BE2C (cell line): ENCODE measurements at regions not wholly inside any gene's neighbourhood (a gene's known extent, or its start where the extent isn't known, plus 50 kb on each side); places are given as distances from the start of the nearest gene placed in this dataset.
"Not testable (repeated sequence)": the region's sequence is repeated elsewhere in the genome, so short reads cannot be mapped to it uniquely, and the experiment has no call there.

Experiments used
- DNase-seq: peaks from one replicate; pipeline ENCODE4 v3.0.0-alpha.2; 2020
- H3K27me3 ChIP-seq: fragments of 250-450 bp; sonication (Bioruptor Pico); 2 replicates; pipeline ENCODE4 v1.5.1; 2020; ENCODE audit warnings: mild to moderate bottlenecking
- H3K36me3 ChIP-seq: fragments of 250-450 bp; sonication (Bioruptor Pico); 2 replicates; pipeline ENCODE4 v1.5.1; 2020; ENCODE audit warnings: mild to moderate bottlenecking
- H3K4me1 ChIP-seq: fragments of 250-450 bp; sonication (Bioruptor Pico); 2 replicates; pipeline ENCODE4 v1.5.1; 2020
- H3K4me3 ChIP-seq: 2 replicates; pipeline ENCODE4 v1.5.1; 2011; ENCODE audit warnings: low read depth, low read length
- H3K9me3 ChIP-seq: fragments of 250-450 bp; sonication (Bioruptor Pico); 2 replicates; pipeline ENCODE4 v1.5.1; 2020
- TF ChIP-seq, protein P1 (sequence below): IDR thresholded peaks from 2 replicates; pipeline ENCODE4 v1.5.1; 2012; ENCODE audit warnings: mild to moderate bottlenecking, low read depth, low read length

DNA sequence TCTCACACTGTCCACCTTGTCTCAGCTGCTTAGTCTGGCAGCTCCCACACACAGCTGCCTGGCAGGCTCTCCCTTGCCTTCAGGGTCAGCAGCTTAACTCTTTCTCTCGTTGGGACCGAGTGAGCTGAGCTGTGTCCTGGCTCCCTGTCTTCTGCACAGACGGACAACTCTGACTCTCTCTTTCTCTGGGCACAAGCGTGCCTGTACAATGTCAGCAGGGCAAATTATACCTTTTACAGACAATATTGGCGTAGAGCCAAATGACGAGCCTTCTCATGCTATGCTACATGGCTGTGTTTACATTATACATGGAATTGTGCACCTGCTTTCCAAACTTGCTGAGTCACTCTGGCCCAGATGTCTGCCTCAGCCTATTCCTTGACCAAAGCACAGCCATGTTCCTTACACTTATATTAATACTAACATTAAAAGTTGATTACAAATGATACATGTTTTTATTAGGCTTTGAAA lies 188.6 kb downstream of the CYLC2 start:
- H3K4me3 ChIP-seq: peak overlapping the region; percentile 28
- no peaks in the 10 kb centered on the region for H3K9me3 ChIP-seq
- DNase-seq: peak; percentile 88
- no peaks in the 10 kb centered on the region for H3K27me3 ChIP-seq
- H3K4me1 ChIP-seq: peaks cover 6% of the 10 kb centered on the region
- TF ChIP-seq, protein P1, sequence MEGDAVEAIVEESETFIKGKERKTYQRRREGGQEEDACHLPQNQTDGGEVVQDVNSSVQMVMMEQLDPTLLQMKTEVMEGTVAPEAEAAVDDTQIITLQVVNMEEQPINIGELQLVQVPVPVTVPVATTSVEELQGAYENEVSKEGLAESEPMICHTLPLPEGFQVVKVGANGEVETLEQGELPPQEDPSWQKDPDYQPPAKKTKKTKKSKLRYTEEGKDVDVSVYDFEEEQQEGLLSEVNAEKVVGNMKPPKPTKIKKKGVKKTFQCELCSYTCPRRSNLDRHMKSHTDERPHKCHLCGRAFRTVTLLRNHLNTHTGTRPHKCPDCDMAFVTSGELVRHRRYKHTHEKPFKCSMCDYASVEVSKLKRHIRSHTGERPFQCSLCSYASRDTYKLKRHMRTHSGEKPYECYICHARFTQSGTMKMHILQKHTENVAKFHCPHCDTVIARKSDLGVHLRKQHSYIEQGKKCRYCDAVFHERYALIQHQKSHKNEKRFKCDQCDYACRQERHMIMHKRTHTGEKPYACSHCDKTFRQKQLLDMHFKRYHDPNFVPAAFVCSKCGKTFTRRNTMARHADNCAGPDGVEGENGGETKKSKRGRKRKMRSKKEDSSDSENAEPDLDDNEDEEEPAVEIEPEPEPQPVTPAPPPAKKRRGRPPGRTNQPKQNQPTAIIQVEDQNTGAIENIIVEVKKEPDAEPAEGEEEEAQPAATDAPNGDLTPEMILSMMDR: no peak
- H3K36me3 ChIP-seq: no peaks in the 10 kb centered on the region

DNA sequence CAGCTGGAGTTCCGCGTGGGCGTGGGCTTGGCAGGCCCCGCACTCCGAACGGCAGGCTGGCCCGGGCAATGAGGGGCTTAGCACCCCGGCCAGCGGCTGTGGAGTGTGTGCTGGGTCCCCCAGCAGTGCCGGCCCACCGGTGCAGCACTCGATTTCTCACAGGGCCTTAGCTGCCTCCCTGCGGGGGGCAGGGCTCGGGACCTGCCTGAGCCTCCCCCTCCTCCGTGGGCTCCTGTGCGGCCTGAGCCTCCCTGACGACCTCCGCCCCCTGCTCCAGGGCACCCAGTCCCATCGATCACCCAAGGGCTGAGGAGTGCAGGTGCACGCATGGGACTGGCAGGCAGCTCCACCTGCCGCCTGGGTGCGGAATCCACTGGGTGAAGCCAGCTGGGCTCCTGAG lies 191.8 kb downstream of the CYLC2 start:
- Histone ChIP-seq H3K9me3 (no peaks in the 10 kb centered on the region), H3K4me3 (no peak overlapping the region), H3K36me3 (no peaks in the 10 kb centered on the region), H3K27me3 (no peaks in the 10 kb centered on the region), H3K4me1 (peaks cover 15% of the 10 kb centered on the region)
- no peak for DNase-seq
- TF ChIP-seq, protein P1: no peak

DNA sequence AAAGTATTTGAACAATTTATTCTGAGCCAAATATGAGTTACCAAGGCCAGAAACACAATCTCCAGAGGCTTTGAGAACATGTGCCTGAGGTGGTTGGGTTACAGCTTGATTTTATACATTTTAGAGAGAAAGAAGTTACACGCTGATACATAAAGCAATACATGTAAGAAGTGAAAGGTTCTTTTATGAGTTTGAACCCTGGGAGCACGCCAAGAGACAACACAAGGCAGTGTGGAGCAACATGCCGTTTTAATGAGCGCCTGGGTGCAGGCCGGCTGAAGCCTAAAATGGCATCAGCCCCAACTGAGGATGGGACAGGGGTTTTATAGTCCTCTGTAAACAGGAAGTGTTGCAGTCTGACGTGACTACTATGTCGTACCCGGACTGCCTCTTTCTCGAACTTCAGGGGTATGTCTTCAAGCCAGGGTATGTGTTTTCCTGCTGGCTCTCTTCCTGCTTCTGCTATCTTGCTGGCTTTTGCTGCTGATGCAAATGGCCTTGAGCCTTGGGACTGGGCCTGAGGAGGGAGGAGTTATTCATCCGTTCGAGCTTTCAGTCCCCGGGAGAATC lies 193.7 kb downstream of the CYLC2 start:
- no peaks in the 10 kb centered on the region for H3K27me3 ChIP-seq
- no peak for DNase-seq

DNA sequence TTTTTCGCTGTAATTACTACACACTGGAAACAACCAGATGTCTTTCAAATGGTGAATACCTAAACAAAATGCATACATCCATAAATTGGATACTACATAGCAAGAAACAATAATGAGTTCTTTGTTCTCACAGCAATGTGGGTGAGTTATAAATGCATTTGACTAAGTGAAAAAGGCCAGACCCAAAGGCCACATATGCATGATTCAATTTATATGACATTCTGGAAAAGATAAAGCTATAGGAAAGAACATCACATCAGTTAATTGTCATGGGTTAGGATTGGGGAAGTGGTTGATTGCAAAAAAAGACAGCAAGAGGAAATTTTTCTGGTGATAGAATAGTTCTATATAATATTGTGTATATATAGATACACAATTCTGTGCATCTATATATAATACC lies 198.9 kb downstream of the CYLC2 start:
- peak; percentile 22 for DNase-seq
- Histone ChIP-seq H3K4me1 (peaks cover 42% of the 10 kb centered on the region), H3K36me3 (no peaks in the 10 kb centered on the region), H3K27me3 (no peaks in the 10 kb centered on the region), H3K4me3 (no peak overlapping the region), H3K9me3 (no peaks in the 10 kb centered on the region)
- TF ChIP-seq, protein P1: no peak

More for the DNA sequence above, 193.7 kb downstream of the CYLC2 start:
- TF ChIP-seq, protein P1: no peak
- Histone ChIP-seq H3K36me3 (no peaks in the 10 kb centered on the region), H3K4me1 (peaks cover 23% of the 10 kb centered on the region), H3K4me3 (no peak overlapping the region), H3K9me3 (no peaks in the 10 kb centered on the region)

DNA sequence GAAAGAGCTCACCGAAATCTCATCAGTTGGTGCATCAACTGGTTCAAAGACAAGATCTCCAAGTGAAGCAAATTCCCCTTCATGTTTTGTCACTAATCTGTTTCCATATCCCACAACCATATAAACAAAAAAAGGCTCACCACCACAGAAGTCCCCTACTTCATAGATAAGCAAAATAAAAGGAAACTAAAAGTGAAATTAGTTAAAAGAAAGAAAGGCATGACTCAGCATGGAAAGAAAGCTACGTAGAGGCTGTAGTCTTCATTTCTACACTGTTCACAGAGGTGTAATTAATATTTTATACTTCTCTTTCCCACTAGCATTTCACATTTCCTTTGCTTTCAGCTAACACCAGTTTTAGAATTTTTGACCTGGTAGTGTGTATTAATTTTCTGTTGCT lies 208.0 kb downstream of the CYLC2 start:
- TF ChIP-seq, protein P1: no peak
- DNase-seq: no peak
- no peak overlapping the region for H3K4me3 ChIP-seq

DNA sequence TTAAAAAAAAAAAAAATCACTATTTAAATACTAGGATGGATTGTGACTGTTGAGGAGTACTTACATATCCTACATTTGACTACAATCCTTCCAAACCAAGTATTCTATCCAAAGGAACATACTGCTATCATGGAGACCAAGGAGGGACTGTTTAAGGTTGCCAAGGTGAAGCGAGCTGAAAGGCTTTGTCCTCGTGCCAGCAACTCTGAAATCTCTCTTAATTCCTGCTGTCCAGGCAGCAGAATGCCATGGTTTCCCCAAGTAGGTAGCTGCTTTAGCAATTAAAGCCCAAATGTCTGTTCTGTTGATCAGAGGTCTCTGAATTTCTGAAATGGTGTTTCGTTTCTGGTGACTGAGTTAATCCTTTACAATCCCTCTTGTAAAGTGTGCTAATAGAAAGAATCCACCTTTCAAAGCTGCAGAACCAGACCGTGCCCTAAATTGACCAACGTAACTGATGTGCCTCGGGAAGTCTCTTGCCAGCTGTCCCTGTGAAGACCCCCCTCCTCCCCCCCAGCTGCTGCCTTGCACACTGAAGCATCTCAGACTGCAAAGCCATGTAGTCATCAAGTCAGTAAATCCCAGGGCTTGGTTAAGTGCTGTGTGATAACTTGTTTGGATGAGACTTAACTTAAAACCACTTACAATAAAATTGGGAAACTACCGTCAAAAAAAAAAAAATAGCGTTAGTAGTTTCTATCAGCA lies 210.9 kb downstream of the CYLC2 start:
- H3K36me3 ChIP-seq, H3K4me3 ChIP-seq, DNase-seq, H3K9me3 ChIP-seq, H3K27me3 ChIP-seq, H3K4me1 ChIP-seq: not testable (repeated sequence)

More for the DNA sequence above, 208.0 kb downstream of the CYLC2 start:
- H3K9me3 ChIP-seq: no peaks in the 10 kb centered on the region
- H3K36me3 ChIP-seq: no peaks in the 10 kb centered on the region
- H3K27me3 ChIP-seq: no peaks in the 10 kb centered on the region
- peaks cover 4% of the 10 kb centered on the region for H3K4me1 ChIP-seq
